NCI-H524 (cell line): ENCODE measurements at regions not wholly inside any gene's neighbourhood (a gene's known extent, or its start where the extent isn't known, plus 50 kb on each side); places are given as distances from the start of the nearest gene placed in this dataset.

Experiments
- DNase-seq, 2 experiments: peaks; one replicate each; lab custom pipeline; 2025; lab: John Stamatoyannopoulos, UW

GRCh38 chr4:166491635-166492034, 618.6 kb downstream of the TLL1 start:
- DNase-seq, result no peak

GRCh38 chr4:166493924-166494345, 620.9 kb downstream of the TLL1 start:
- DNase-seq, result no peak

GRCh38 chr4:166498546-166498945, 625.5 kb downstream of the TLL1 start:
- no peak for DNase-seq

GRCh38 chr4:166499820-166500219, 626.8 kb downstream of the TLL1 start:
- DNase-seq, result no peak

- DNase-seq, result no peak
These were observed 628.9 kb downstream of the TLL1 start for GRCh38 chr4:166501941-166502382.

GRCh38 chr4:166502660-166503059, 629.6 kb downstream of the TLL1 start:
- DNase-seq, result no peak

GRCh38 chr4:166506051-166506450, 633.0 kb downstream of the TLL1 start:
- DNase-seq, result no peak

GRCh38 chr4:166512267-166512666, 639.2 kb downstream of the TLL1 start:
- DNase-seq, result no peak

- no peak for DNase-seq
These were observed 645.3 kb downstream of the TLL1 start for GRCh38 chr4:166518315-166518714.

- no peak for DNase-seq
These were observed 645.7 kb downstream of the TLL1 start for GRCh38 chr4:166518776-166519175.

- no peak for DNase-seq
These were observed 646.7 kb downstream of the TLL1 start for GRCh38 chr4:166519774-166520173.

GRCh38 chr4:166527500-166527899, 654.5 kb downstream of the TLL1 start:
- no peak for DNase-seq

- no peak for DNase-seq
These were observed 658.7 kb downstream of the TLL1 start for GRCh38 chr4:166531703-166532102.

GRCh38 chr4:166535865-166536264, 662.8 kb downstream of the TLL1 start:
- DNase-seq, result no peak

- no peak for DNase-seq
These were observed 665.5 kb downstream of the TLL1 start for GRCh38 chr4:166538491-166539005.

- DNase-seq, result no peak
These were observed 673.0 kb downstream of the TLL1 start for GRCh38 chr4:166546009-166546408.

- no peak for DNase-seq
These were observed 656.7 kb downstream of the SPOCK3 start for GRCh38 chr4:166577639-166578038.

- no peak for DNase-seq
These were observed 648.8 kb downstream of the SPOCK3 start for GRCh38 chr4:166585491-166585890.

GRCh38 chr4:166594326-166594946, 639.9 kb downstream of the SPOCK3 start:
- peak; percentile 27 to 43 for DNase-seq

- no peak for DNase-seq
These were observed 634.0 kb downstream of the SPOCK3 start for GRCh38 chr4:166600264-166600663.

GRCh38 chr4:166602068-166602467, 632.2 kb downstream of the SPOCK3 start:
- no peak for DNase-seq

- DNase-seq, result no peak
These were observed 611.8 kb downstream of the SPOCK3 start for GRCh38 chr4:166622425-166622977.

- no peak for DNase-seq
These were observed 609.2 kb downstream of the SPOCK3 start for GRCh38 chr4:166625018-166625637.
